GM19397 (cell line): ENCODE measurements at regions not wholly inside any gene's neighbourhood (a gene's known extent, or its start where the extent isn't known, plus 50 kb on each side); places are given as distances from the start of the nearest gene placed in this dataset.

ENCODE experiments used
- ATAC-seq: cut with Tn5 transposase; IDR thresholded peaks from one replicate; pipeline ENCODE4 v1.9.1; 2021; ENCODE audit warnings: mild to moderate bottlenecking, moderate library complexity; ENCODE audit not compliant: unreplicated experiment

- ATAC-seq: no peak
Measured at GRCh38 chr2:62596061-62596921, 90.3 kb upstream of the TMEM17 start.

GRCh38 chr2:62595474-62595873 lies 89.5 kb upstream of the TMEM17 start:
- ATAC-seq: no peak

- ATAC-seq: no peak
Measured at GRCh38 chr2:62593825-62594224, 87.8 kb upstream of the TMEM17 start.

GRCh38 chr2:62591491-62591890 lies 85.5 kb upstream of the TMEM17 start:
- no peak for ATAC-seq

- no peak for ATAC-seq
Measured at GRCh38 chr2:62589691-62590356, 83.8 kb upstream of the TMEM17 start.

GRCh38 chr2:62587592-62587991 lies 81.6 kb upstream of the TMEM17 start:
- no peak for ATAC-seq

GRCh38 chr2:62586981-62587380 lies 81.0 kb upstream of the TMEM17 start:
- ATAC-seq: peak; percentile 76

- no peak for ATAC-seq
Measured at GRCh38 chr2:62578803-62579640, 73.0 kb upstream of the TMEM17 start.

- ATAC-seq: no peak
Measured at GRCh38 chr2:62577994-62578781, 72.2 kb upstream of the TMEM17 start.

GRCh38 chr2:62576276-62576939 lies 70.4 kb upstream of the TMEM17 start:
- no peak for ATAC-seq

GRCh38 chr2:62573936-62574335 lies 67.9 kb upstream of the TMEM17 start:
- no peak for ATAC-seq

- no peak for ATAC-seq
Measured at GRCh38 chr2:62573137-62573731, 67.2 kb upstream of the TMEM17 start.

GRCh38 chr2:62570861-62571698 lies 65.1 kb upstream of the TMEM17 start:
- ATAC-seq: no peak

- no peak for ATAC-seq
Measured at GRCh38 chr2:62569907-62570841, 64.2 kb upstream of the TMEM17 start.

GRCh38 chr2:62568983-62569837 lies 63.2 kb upstream of the TMEM17 start:
- ATAC-seq: no peak

GRCh38 chr2:62568074-62568473 lies 62.1 kb upstream of the TMEM17 start:
- no peak for ATAC-seq

- no peak for ATAC-seq
Measured at GRCh38 chr2:62567669-62568068, 61.7 kb upstream of the TMEM17 start.
